Endothelial cell of umbilical vein (primary cell): ENCODE measurements at regions not wholly inside any gene's neighbourhood (a gene's known extent, or its start where the extent isn't known, plus 50 kb on each side); places are given as distances from the start of the nearest gene placed in this dataset.

Experiments
- BruUV-seq: library from RNA; stranded (reverse); fragments of 400-500 nt; replicated peaks from 2 replicates; lab custom pipeline; 2021; lab: Mats Ljungman, UMichigan
- CTCF ChIA-PET: fragments of 300-600, 350-600 bp; sonication (Branson Sonifier 250); formaldehyde crosslinking; loops from one replicate; lab custom pipeline; 2021; ENCODE audit warnings: antibody characterized with exemption, inconsistent platforms; lab: Charles Lee
- POLR2A ChIA-PET: fragments of 300-600, 350-600 bp; sonication (Branson Sonifier 250); formaldehyde crosslinking; loops from one replicate; lab custom pipeline; 2021; ENCODE audit warnings: antibody characterized with exemption, inconsistent platforms; lab: Charles Lee
- DNase-seq: peaks from one replicate; pipeline ENCODE4 v3.0.0-alpha.2; 2011; ENCODE audit warnings: low read depth, low spot score
- FAIRE-seq: peaks from 2 replicates; lab custom pipeline; 2011; peaks lifted over from hg19 to GRCh38; lab: Jason Lieb, UNC
- H2AFZ ChIP-seq: 2 replicates; pipeline ENCODE4 v1.6.0; 2012; ENCODE audit warnings: low read depth, low read length, control low read depth, inconsistent platforms
- H3K27ac ChIP-seq: 2 replicates; pipeline ENCODE4 v1.5.1; 2011; ENCODE audit warnings: low read depth, mild to moderate bottlenecking, control low read depth, low read length, moderate library complexity; ENCODE audit not compliant: insufficient read depth
- H3K27me3 ChIP-seq, 2 experiments: 2 replicates each; pipeline versions ENCODE4 v1.6.0 to v1.6.1; 2011; ENCODE audit warnings: low read length in 2 of 2, mixed read lengths in 1 of 2; ENCODE audit not compliant: control insufficient read depth in 2 of 2, insufficient read depth in 2 of 2
- H3K36me3 ChIP-seq, 2 experiments: 2 replicates in 1 of 2; 3 replicates in 1 of 2; pipeline ENCODE4 v1.5.1; 2011; ENCODE audit warnings: low read length in 2 of 2, mild to moderate bottlenecking in 1 of 2, moderate library complexity in 1 of 2; ENCODE audit not compliant: control insufficient read depth in 2 of 2, insufficient read depth in 2 of 2; ENCODE audit errors: extremely low read depth in 1 of 2
- H3K4me1 ChIP-seq: 3 replicates; pipeline ENCODE4 v1.5.1; 2011; ENCODE audit warnings: mild to moderate bottlenecking, low read length; ENCODE audit not compliant: control insufficient read depth, insufficient read depth; ENCODE audit errors: extremely low read depth
- H3K4me2 ChIP-seq: 2 replicates; pipeline ENCODE4 v1.6.1; 2011; ENCODE audit warnings: low read length, control low read depth, mixed read lengths; ENCODE audit not compliant: insufficient read depth
- H3K4me3 ChIP-seq, 3 experiments: fragments of 200-600 bp in 1 of 3; sonication (generic), shearing (Covaris generic) in 1 of 3; replicated peaks in 1 of 3; 2 replicates each; pipeline ENCODE4 v1.5.1; 2011 to 2016; ENCODE audit warnings: control low read depth in 3 of 3, low read length in 3 of 3, mild to moderate bottlenecking in 2 of 3, inconsistent platforms in 1 of 3, low read depth in 1 of 3, moderate library complexity in 1 of 3; ENCODE audit not compliant: insufficient read depth in 1 of 3
- H3K79me2 ChIP-seq: 2 replicates; pipeline ENCODE4 v1.6.0; 2012; ENCODE audit warnings: low read length, inconsistent platforms; ENCODE audit not compliant: control insufficient read depth, insufficient read depth
- H3K9ac ChIP-seq: replicated peaks from 2 replicates; pipeline ENCODE3; 2011; ENCODE audit warnings: low read length, control low read depth; ENCODE audit not compliant: insufficient read depth; ENCODE audit errors: extremely low read depth
- H3K9me1 ChIP-seq: replicated peaks from 3 replicates; pipeline ENCODE4 v1.6.0; 2011; ENCODE audit warnings: mild to moderate bottlenecking, low read length; ENCODE audit not compliant: control insufficient read depth, insufficient read depth; ENCODE audit errors: extremely low read depth
- H3K9me3 ChIP-seq: replicated peaks from 2 replicates; pipeline ENCODE4 v1.5.1; 2012; ENCODE audit warnings: low read length, inconsistent platforms; ENCODE audit not compliant: control insufficient read depth, insufficient read depth
- H4K20me1 ChIP-seq: replicated peaks from 2 replicates; pipeline ENCODE3; 2011; ENCODE audit warnings: mild to moderate bottlenecking, low read length; ENCODE audit not compliant: control insufficient read depth, insufficient read depth; ENCODE audit errors: extremely low read depth
- CTCF ChIP-seq, 2 donors: IDR thresholded peaks; 1 replicate in 1 of 2; 2 replicates in 1 of 2; pipeline ENCODE4 v1.5.1; 2011; ENCODE audit warnings: low read length in 2 of 2, mild to moderate bottlenecking in 2 of 2, moderate library complexity in 2 of 2, control low read depth in 1 of 2, inconsistent platforms in 1 of 2, low read depth in 1 of 2; ENCODE audit not compliant: insufficient read depth in 1 of 2; ENCODE audit errors: extremely low read depth in 1 of 2
- EZH2 ChIP-seq: IDR thresholded peaks from 2 replicates; pipeline ENCODE4 v1.6.1; 2012; ENCODE audit warnings: borderline replicate concordance, low read depth, mild to moderate bottlenecking, moderate library complexity, low read length, inconsistent platforms; ENCODE audit not compliant: severe bottlenecking
- FOS ChIP-seq: IDR thresholded peaks from 2 replicates; pipeline ENCODE4 v1.6.1; 2011; ENCODE audit warnings: mild to moderate bottlenecking, low read length, moderate library complexity, borderline replicate concordance; ENCODE audit not compliant: insufficient read depth
- GATA2 ChIP-seq: IDR thresholded peaks from 2 replicates; pipeline ENCODE4 v1.7.0; 2011; ENCODE audit warnings: low read depth, mild to moderate bottlenecking, moderate library complexity, mixed read lengths, low read length; ENCODE audit not compliant: insufficient read length, insufficient read depth
- JUN ChIP-seq: IDR thresholded peaks from 2 replicates; pipeline ENCODE4 v1.6.1; 2011; ENCODE audit warnings: borderline replicate concordance, low read depth; ENCODE audit not compliant: insufficient read length, insufficient read depth
- MAX ChIP-seq: IDR thresholded peaks from 2 replicates; pipeline ENCODE4 v1.6.1; 2011; ENCODE audit not compliant: insufficient read depth, insufficient read length
- MYC ChIP-seq: IDR thresholded peaks from one replicate; pipeline ENCODE4 v1.6.1; 2011; ENCODE audit warnings: mild to moderate bottlenecking, low read depth, low read length
- POLR2A ChIP-seq: IDR thresholded peaks from 2 replicates; pipeline ENCODE4 v1.6.1; 2012; ENCODE audit warnings: low read depth, mild to moderate bottlenecking, control low read depth, low read length
- POLR2AphosphoS5 ChIP-seq: IDR thresholded peaks from 2 replicates; pipeline ENCODE4 v1.6.1; 2012; ENCODE audit warnings: low read depth, mild to moderate bottlenecking, control low read depth, low read length, moderate library complexity; ENCODE audit not compliant: insufficient read depth
- dilution Hi-C: fragments of 300-500 bp; cut with MboI; formaldehyde crosslinking; loops from one replicate; pipeline ENCODE4 v1.15.0; 2019; ENCODE audit warnings: low sequenced_read_pairs; ENCODE audit not compliant: extremely low pct_ligation_motif_present
- intact Hi-C: fragments of 100-400 bp; cut with micrococcal nuclease; formaldehyde crosslinking; loops from one replicate; pipeline ENCODE4 v1.10.0; 2022

- FAIRE-seq = no peak
- H2AFZ ChIP-seq = no peak overlapping the region
- no peaks in the 10 kb centered on the region for H3K27me3 ChIP-seq
- H4K20me1 ChIP-seq = no peaks in the 10 kb centered on the region
- no peak for DNase-seq
- no peak overlapping the region for H3K4me3 ChIP-seq
- H3K9ac ChIP-seq = no peak overlapping the region
- no peak for TF ChIP-seq POLR2AphosphoS5
- no peak for TF ChIP-seq CTCF (IDR thresholded peaks at IDR 0.05; ENCODE audit: extremely low read depth in 1 of 2, insufficient read depth in 1 of 2, low read depth in 1 of 2, low read length in 2 of 2)
- no peak for TF ChIP-seq MAX
- TF ChIP-seq POLR2A = no peak
- TF ChIP-seq EZH2 = no peak
- TF ChIP-seq FOS = no peak
- no peak for TF ChIP-seq GATA2
- TF ChIP-seq MYC = no peak
- no peak for TF ChIP-seq JUN
- H3K79me2 ChIP-seq = no peaks in the 10 kb centered on the region
- H3K4me2 ChIP-seq = no peak overlapping the region
- ChIA-PET POLR2A (no interaction called here), CTCF (no interaction called here)
- H3K27ac ChIP-seq = no peak overlapping the region
- no TSS peak for BruUV-seq
- no peaks in the 10 kb centered on the region for H3K9me1 ChIP-seq
- dilution Hi-C loops (no loop called here), intact Hi-C loops (no loop called here)
- no peaks in the 10 kb centered on the region for H3K4me1 ChIP-seq
- no peaks in the 10 kb centered on the region for H3K36me3 ChIP-seq
- H3K9me3 ChIP-seq = no peaks in the 10 kb centered on the region
These were observed 630.7 kb downstream of the ZEB2 start for GRCh38 chr2:143889216-143889615.
